ENCODE measurements at regions not wholly inside any gene's neighbourhood (a gene's known extent, or its start where the extent isn't known, plus 50 kb on each side); places are given as distances from the start of the nearest gene placed in this dataset.

DNA sequence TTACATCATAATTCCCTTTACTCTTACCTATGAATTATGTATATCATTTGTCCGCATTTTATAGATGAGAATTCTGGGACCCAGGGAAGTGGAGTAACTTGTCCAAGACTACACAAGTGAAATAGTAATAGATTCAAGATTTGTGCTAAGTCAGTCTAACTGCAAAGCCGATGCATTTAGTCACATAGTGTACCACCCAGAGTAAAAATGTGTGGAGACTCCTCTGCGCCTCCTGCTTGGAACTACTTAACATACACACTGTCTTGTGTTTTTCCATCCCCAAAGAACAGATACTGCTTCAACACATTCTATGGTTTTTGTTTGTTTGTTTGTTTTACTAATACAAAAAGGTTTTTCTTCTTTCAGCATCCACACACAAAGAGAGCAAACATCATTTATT is 729.8 kb downstream of the PRELID2 start:
- TF ChIP-seq FOS (IDR thresholded peaks at IDR 0.05; ENCODE audit: low read depth, low read length) = no peak
- TF ChIP-seq, protein P1, sequence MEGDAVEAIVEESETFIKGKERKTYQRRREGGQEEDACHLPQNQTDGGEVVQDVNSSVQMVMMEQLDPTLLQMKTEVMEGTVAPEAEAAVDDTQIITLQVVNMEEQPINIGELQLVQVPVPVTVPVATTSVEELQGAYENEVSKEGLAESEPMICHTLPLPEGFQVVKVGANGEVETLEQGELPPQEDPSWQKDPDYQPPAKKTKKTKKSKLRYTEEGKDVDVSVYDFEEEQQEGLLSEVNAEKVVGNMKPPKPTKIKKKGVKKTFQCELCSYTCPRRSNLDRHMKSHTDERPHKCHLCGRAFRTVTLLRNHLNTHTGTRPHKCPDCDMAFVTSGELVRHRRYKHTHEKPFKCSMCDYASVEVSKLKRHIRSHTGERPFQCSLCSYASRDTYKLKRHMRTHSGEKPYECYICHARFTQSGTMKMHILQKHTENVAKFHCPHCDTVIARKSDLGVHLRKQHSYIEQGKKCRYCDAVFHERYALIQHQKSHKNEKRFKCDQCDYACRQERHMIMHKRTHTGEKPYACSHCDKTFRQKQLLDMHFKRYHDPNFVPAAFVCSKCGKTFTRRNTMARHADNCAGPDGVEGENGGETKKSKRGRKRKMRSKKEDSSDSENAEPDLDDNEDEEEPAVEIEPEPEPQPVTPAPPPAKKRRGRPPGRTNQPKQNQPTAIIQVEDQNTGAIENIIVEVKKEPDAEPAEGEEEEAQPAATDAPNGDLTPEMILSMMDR (conservative IDR thresholded peaks at IDR 0.05; ENCODE audit: low read depth, low read length) = no peak

All from IMR-90 (cell line).